D721Med (cell line): ENCODE measurements at regions not wholly inside any gene's neighbourhood (a gene's known extent, or its start where the extent isn't known, plus 50 kb on each side); places are given as distances from the start of the nearest gene placed in this dataset.

Experiments used
- DNase-seq: peaks from one replicate; pipeline ENCODE4 v3.0.0; 2011; ENCODE audit warnings: low spot score; ENCODE audit not compliant: insufficient read length
- FAIRE-seq: peaks from 2 replicates; lab custom pipeline; 2011; peaks lifted over from hg19 to GRCh38; lab: Jason Lieb, UNC
- CTCF ChIP-seq: IDR thresholded peaks from 2 replicates; pipeline ENCODE4 v1.5.1; 2012; ENCODE audit warnings: mild to moderate bottlenecking, control low read depth; ENCODE audit not compliant: insufficient read depth; ENCODE audit errors: missing control alignments

GRCh38 chr15:62781081-62781497, 261.5 kb upstream of the TPM1 start:
- TF ChIP-seq CTCF = no peak
- DNase-seq = no peak
- no peak for FAIRE-seq

GRCh38 chr15:62782071-62782841, 260.3 kb upstream of the TPM1 start:
- peak; percentile 60 for TF ChIP-seq CTCF
- FAIRE-seq (no peak), DNase-seq (no peak)

DNA sequence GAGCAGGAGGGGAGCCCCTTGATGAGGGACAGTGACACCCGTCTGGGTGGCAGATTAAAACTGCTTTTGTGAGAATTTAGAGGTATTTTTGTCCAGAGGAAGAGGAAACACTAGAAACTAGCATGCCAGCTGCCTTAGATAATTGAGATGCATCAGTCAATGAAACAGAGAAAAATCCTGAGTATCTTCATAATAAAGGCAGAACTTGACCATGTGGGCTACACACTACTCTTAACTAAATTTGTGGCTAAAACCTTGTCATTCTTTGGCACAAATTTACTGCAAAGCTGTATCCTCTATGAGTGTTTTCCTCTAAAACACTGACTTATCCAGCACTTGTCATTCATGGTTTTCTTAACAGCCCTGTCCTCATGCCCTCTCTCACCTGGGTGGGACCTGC, 259.7 kb upstream of the TPM1 start:
- DNase-seq = no peak
- no peak for FAIRE-seq
- TF ChIP-seq CTCF = no peak

- no peak for TF ChIP-seq CTCF
- no peak for FAIRE-seq
- no peak for DNase-seq
Observed at GRCh38 chr15:62783303-62783957, 259.1 kb upstream of the TPM1 start.

DNA sequence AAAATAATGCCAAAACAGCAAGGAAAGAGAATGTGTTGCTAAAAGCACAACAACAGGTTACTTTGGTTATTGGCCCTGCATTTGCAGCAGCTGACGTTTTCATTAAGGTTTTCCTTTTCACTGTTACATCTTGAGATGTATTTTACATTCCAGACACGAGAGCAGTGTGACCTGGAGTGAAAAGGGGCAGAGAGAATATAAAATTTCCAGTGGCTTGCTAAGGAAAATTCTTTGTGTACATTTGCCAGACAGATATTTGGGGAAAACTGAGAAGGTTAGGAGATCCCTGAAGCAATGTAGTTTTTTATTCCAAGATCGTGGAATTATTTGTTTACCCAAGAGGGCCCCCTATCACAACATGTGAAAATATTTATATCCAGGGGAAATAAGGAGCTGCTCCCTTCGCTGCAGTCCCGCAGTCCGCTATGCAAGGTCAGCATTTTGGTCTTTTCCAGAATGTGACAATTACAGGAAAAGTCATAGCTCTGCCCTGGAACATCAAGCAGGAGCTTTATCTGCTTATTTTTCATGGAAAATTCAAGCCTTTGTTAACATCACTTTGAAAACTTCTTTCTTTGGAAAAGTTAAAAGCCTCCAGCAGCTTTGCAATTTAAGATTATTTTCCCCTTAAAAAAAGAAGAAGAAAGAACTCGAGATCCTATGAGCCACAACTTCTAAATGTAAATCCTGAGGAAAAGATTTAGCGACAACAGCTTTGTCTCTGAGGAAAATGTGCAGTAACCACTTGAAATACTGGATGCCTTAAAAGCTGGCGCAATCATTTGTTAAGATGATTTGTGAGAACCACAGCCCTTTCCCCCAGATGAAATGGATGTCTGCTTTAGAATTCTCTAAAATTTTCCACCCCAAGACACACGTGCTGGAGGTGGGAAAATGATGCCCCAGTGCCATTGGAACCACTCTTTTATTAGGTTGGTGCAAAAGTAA, 256.4 kb upstream of the TPM1 start:
- no peak for TF ChIP-seq CTCF
- DNase-seq (no peak), FAIRE-seq (no peak)

DNA sequence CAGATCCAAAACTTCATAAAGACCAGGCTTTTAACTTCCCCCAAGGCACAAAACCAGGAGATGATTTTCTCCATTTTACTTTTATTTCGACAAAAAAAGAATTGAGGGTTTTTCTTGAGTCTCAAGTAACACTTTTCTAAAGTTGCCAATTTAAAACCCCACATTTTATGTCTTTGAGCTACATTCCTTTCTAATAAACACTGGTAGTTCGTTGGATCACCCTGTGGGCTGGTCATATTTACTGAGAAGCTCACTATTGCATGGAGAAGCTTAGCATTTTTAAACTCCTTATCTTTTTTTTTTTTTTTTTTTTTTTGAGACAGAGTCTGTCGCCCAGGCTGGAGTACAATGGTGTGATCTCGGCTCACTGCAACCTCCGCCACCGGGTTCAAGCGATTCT, 255.1 kb upstream of the TPM1 start:
- FAIRE-seq (no peak), DNase-seq (no peak)
- TF ChIP-seq CTCF = no peak
